CD14-positive monocyte (primary cell): ENCODE measurements at regions not wholly inside any gene's neighbourhood (a gene's known extent, or its start where the extent isn't known, plus 50 kb on each side); places are given as distances from the start of the nearest gene placed in this dataset.

Experiments used
- DNase-seq, 3 donors: peaks; one replicate each; pipeline ENCODE4 v3.0.0-alpha.2; 2011 to 2022
- H2AFZ ChIP-seq: 2 replicates; pipeline ENCODE4 v1.6.0; 2012; ENCODE audit warnings: mild to moderate bottlenecking, low read depth, low read length, inconsistent platforms; ENCODE audit not compliant: insufficient read depth, poor library complexity, severe bottlenecking
- H3K27ac ChIP-seq, 2 donors: 1 replicate in 1 of 2; 2 replicates in 1 of 2; pipeline ENCODE4 v1.5.1; 2012 to 2013; ENCODE audit warnings: low read length in 2 of 2, control low read depth in 1 of 2, inconsistent platforms in 1 of 2, low read depth in 1 of 2, mild to moderate bottlenecking in 1 of 2
- H3K27me3 ChIP-seq, 2 donors: one replicate each; pipeline versions ENCODE4 v1.6.0 to v1.6.1; 2011 to 2013; ENCODE audit warnings: low read length in 2 of 2; ENCODE audit not compliant: control insufficient read depth in 2 of 2, insufficient read depth in 2 of 2
- H3K36me3 ChIP-seq, 2 donors: replicated peaks in 1 of 2; 1 replicate in 1 of 2; 2 replicates in 1 of 2; pipeline versions ENCODE4 v1.5.1 to v1.6.1; 2012 to 2013; ENCODE audit warnings: low read length in 2 of 2, control low read depth in 1 of 2, inconsistent platforms in 1 of 2, mild to moderate bottlenecking in 1 of 2; ENCODE audit not compliant: insufficient read depth in 2 of 2, control insufficient read depth in 1 of 2
- H3K4me1 ChIP-seq, 2 donors: 1 replicate in 1 of 2; 2 replicates in 1 of 2; pipeline versions ENCODE4 v1.5.1 to v1.6.1; 2012 to 2013; ENCODE audit warnings: low read length in 2 of 2, control low read depth in 1 of 2, inconsistent platforms in 1 of 2, mild to moderate bottlenecking in 1 of 2, moderate library complexity in 1 of 2; ENCODE audit not compliant: insufficient read depth in 2 of 2, control insufficient read depth in 1 of 2
- H3K4me2 ChIP-seq: replicated peaks from 2 replicates; pipeline ENCODE3; 2012; ENCODE audit warnings: low read length, moderate library complexity, mild to moderate bottlenecking; ENCODE audit not compliant: poor library complexity, severe bottlenecking; ENCODE audit errors: extremely low read depth
- H3K4me3 ChIP-seq, 3 experiments: fragments of 200-600 bp in 1 of 3; sonication (generic) in 1 of 3; replicated peaks in 1 of 3; 1 replicate in 2 of 3; 2 replicates in 1 of 3; pipeline ENCODE4 v1.5.1; 2011 to 2013; ENCODE audit warnings: low read length in 3 of 3, mild to moderate bottlenecking in 3 of 3, control low read depth in 2 of 3, low read depth in 2 of 3, inconsistent platforms in 1 of 3, moderate library complexity in 1 of 3
- H3K79me2 ChIP-seq: 2 replicates; pipeline ENCODE4 v1.6.0; 2012; ENCODE audit warnings: mild to moderate bottlenecking, control low read depth, inconsistent platforms, low read length, moderate library complexity; ENCODE audit not compliant: insufficient read depth
- H3K9ac ChIP-seq: 2 replicates; pipeline ENCODE4 v1.6.0; 2017; ENCODE audit warnings: low read length, mild to moderate bottlenecking; ENCODE audit not compliant: insufficient read depth, poor library complexity, severe bottlenecking
- H3K9me3 ChIP-seq, 2 donors: replicated peaks in 1 of 2; 1 replicate in 1 of 2; 2 replicates in 1 of 2; pipeline versions ENCODE4 v1.5.1 to v1.6.1; 2012 to 2013; ENCODE audit warnings: low read length in 2 of 2, control low read depth in 1 of 2; ENCODE audit not compliant: control insufficient read depth in 1 of 2, insufficient read depth in 1 of 2
- H4K20me1 ChIP-seq: 2 replicates; pipeline ENCODE4 v1.6.0; 2012; ENCODE audit warnings: mild to moderate bottlenecking, low read length, control low read depth, moderate library complexity; ENCODE audit not compliant: insufficient read depth
- H3K27ac Mint-ChIP-seq, 7 donors: one replicate each; pipeline ENCODE4 v1.8.0; 2020; ENCODE audit warnings: mild to moderate bottlenecking in 7 of 7, mixed read lengths in 7 of 7, moderate library complexity in 6 of 7, inconsistent platforms in 2 of 7
- H3K27me3 Mint-ChIP-seq, 3 donors: one replicate each; pipeline ENCODE4 v1.8.0; 2021 to 2022; ENCODE audit warnings: low read depth in 3 of 3, mild to moderate bottlenecking in 3 of 3, mixed read lengths in 3 of 3, moderate library complexity in 3 of 3, inconsistent platforms in 1 of 3
- H3K36me3 Mint-ChIP-seq, 2 donors: one replicate each; pipeline ENCODE4 v1.8.0; 2020; ENCODE audit warnings: mixed read lengths in 2 of 2, inconsistent platforms in 1 of 2, mild to moderate bottlenecking in 1 of 2
- H3K4me1 Mint-ChIP-seq: one replicate; pipeline ENCODE4 v1.8.0; 2020; ENCODE audit warnings: mild to moderate bottlenecking, mixed read lengths
- H3K4me3 Mint-ChIP-seq, 2 donors: one replicate each; pipeline ENCODE4 v1.8.0; 2020; ENCODE audit warnings: mild to moderate bottlenecking in 2 of 2, mixed read lengths in 2 of 2, moderate library complexity in 1 of 2
- H3K9me3 Mint-ChIP-seq, 7 donors: one replicate each; pipeline ENCODE4 v1.8.0; 2020 to 2022; ENCODE audit warnings: mixed read lengths in 7 of 7, mild to moderate bottlenecking in 6 of 7, moderate library complexity in 6 of 7, inconsistent platforms in 2 of 7
- WGBS: methylation state at CpG from one replicate; pipeline ENCODE4 v1.1.5; 2013; ENCODE audit warnings: missing lambda C conversion rate; ENCODE audit not compliant: insufficient coverage; 5-methylcytosine and 5-hydroxymethylcytosine counted together
- intact Hi-C, 2 donors: fragments of 100-400 bp; cut with micrococcal nuclease; formaldehyde crosslinking; loops; one replicate each; pipeline versions ENCODE4 v1.15.0 to v1.15.1; 2023
- TF ChIP-seq, protein P1 (sequence below): fragments of 200-600 bp; IDR thresholded peaks from one replicate; pipeline ENCODE4 v1.8.0; 2022; ENCODE audit warnings: antibody characterized with exemption, mild to moderate bottlenecking

DNA sequence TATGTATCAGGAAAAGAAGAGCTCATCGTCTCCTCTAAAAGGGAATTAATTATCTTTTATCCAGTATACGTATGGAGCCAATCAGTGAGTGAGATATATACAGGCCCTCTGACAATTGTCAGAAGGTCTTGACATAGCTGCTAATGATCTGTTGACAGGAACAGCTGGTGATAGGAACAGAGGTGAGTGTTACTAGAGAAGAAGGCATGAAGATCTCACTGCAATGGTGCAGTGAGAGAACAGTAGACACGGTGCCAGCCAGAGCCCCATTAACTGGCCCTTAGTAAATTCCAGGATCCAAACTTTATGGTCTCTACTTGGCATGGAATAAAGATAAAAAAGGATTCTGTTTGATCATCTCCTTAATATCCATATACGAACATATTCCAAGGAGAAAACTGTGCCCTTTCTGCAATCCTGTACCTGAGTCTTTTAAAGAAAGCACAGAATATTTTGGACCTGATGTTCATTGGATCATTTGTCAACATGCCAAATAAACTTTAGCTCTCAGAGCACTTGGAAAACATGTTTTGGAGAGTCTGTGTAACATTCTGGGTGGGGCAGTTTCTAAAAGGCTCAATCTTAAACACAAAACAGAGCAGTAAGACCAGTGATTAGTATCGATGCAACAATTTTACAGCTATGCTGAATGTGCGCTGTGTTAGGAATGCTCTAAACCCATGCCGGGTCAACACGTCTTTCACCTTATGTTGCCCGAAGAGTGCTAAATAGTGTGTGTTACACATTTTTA lies 135.8 kb upstream of the CITED2 start:
- WGBS, result 93% methylated on average over 2 of the region's 9 CpGs
- H3K79me2 ChIP-seq, result no peaks in the 10 kb centered on the region
- Mint-ChIP-seq H3K27me3 (no peaks in the 10 kb centered on the region), H3K27ac (no peak overlapping the region), H3K4me3 (no peak overlapping the region), H3K9me3 (peaks cover 0 to 6% (median 4%) of the 10 kb centered on the region in 7 donors), H3K36me3 (no peaks in the 10 kb centered on the region), H3K4me1 (peaks cover 5% of the 10 kb centered on the region)
- H3K4me1 ChIP-seq, result no peaks in the 10 kb centered on the region
- no peaks in the 10 kb centered on the region for H3K27me3 ChIP-seq
- no peak overlapping the region for H3K4me2 ChIP-seq
- TF ChIP-seq, protein P1, sequence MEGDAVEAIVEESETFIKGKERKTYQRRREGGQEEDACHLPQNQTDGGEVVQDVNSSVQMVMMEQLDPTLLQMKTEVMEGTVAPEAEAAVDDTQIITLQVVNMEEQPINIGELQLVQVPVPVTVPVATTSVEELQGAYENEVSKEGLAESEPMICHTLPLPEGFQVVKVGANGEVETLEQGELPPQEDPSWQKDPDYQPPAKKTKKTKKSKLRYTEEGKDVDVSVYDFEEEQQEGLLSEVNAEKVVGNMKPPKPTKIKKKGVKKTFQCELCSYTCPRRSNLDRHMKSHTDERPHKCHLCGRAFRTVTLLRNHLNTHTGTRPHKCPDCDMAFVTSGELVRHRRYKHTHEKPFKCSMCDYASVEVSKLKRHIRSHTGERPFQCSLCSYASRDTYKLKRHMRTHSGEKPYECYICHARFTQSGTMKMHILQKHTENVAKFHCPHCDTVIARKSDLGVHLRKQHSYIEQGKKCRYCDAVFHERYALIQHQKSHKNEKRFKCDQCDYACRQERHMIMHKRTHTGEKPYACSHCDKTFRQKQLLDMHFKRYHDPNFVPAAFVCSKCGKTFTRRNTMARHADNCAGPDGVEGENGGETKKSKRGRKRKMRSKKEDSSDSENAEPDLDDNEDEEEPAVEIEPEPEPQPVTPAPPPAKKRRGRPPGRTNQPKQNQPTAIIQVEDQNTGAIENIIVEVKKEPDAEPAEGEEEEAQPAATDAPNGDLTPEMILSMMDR, result no peak
- no peaks in the 10 kb centered on the region for H4K20me1 ChIP-seq
- no peaks in the 10 kb centered on the region for H3K36me3 ChIP-seq
- no peaks in the 10 kb centered on the region for H3K9me3 ChIP-seq
- intact Hi-C loops, result no loop called here
- DNase-seq, result no peak
- H3K27ac ChIP-seq, result no peak overlapping the region
- no peak overlapping the region for H3K9ac ChIP-seq
- H3K4me3 ChIP-seq, result no peak overlapping the region
- no peak overlapping the region for H2AFZ ChIP-seq

DNA sequence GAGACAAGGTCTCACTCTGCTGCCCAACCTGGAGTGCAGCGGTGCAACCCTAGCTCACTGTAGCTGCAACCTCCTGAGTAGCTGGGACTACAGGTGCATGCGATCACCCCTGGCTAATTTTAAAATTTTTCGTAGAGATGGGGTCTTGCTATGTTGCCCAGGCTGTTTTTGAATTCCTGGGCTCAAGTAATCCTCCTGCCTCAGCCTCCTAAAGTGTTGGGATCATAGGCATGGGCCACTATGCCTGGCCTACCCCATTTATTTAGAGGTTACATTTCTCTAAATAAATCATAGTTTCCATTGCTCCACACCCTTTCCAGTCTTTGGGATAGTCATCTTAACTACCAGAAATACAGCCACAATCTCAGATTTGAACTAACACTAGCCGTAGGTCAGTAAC lies 134.7 kb upstream of the CITED2 start:
- H4K20me1 ChIP-seq, result no peaks in the 10 kb centered on the region
- intact Hi-C loops, result no loop called here
- no peaks in the 10 kb centered on the region for H3K36me3 Mint-ChIP-seq

More for the DNA sequence above, 134.7 kb upstream of the CITED2 start:
- H3K4me1 ChIP-seq, result no peaks in the 10 kb centered on the region
- no peaks in the 10 kb centered on the region for H3K27me3 Mint-ChIP-seq
- no peak overlapping the region for H3K9ac ChIP-seq
- no peak overlapping the region for H2AFZ ChIP-seq
- no peak overlapping the region for H3K4me2 ChIP-seq
- 100% methylated on average over 3 of the region's 4 CpGs for WGBS
- H3K27me3 ChIP-seq, result no peaks in the 10 kb centered on the region
- no peak overlapping the region for H3K27ac Mint-ChIP-seq
- H3K4me3 ChIP-seq, result no peak overlapping the region
- H3K79me2 ChIP-seq, result no peaks in the 10 kb centered on the region
- H3K4me1 Mint-ChIP-seq, result peaks cover 5% of the 10 kb centered on the region
- H3K9me3 Mint-ChIP-seq, result peaks cover 0 to 9% (median 4%) of the 10 kb centered on the region in 7 donors
- H3K9me3 ChIP-seq, result peaks cover 0 to 1% of the 10 kb centered on the region in 2 donors
- DNase-seq, result no peak
- H3K4me3 Mint-ChIP-seq, result no peak overlapping the region
- no peak overlapping the region for H3K27ac ChIP-seq
- H3K36me3 ChIP-seq, result no peaks in the 10 kb centered on the region
- TF ChIP-seq, protein P1, result no peak
